Left cardiac atrium (tissue), 4 donors: ENCODE measurements at regions not wholly inside any gene's neighbourhood (a gene's known extent, or its start where the extent isn't known, plus 50 kb on each side); places are given as distances from the start of the nearest gene placed in this dataset.

ENCODE experiments used
- ATAC-seq, 2 donors: fragments of 200-7000 bp; cut with Tn5 transposase; one replicate each; pipeline ENCODE4 v1.9.1; 2020; ENCODE audit warnings: mild to moderate bottlenecking in 2 of 2, moderate library complexity in 2 of 2
- DNase-seq: peaks from one replicate; pipeline ENCODE4 v3.0.0-alpha.2; 2020
- intact Hi-C, 2 donors: fragments of 100-400 bp; cut with DNase I; formaldehyde crosslinking; loops; one replicate each; pipeline versions ENCODE4 v1.14.1 to v1.15.1; 2022 to 2023
- donor health status: DM: no; HTN: yes; CAD: no.
- donor health status: DM: no; HTN: yes; CAD: no; lungs with severe emphysema.
- donor health status: DM: yes; HTN: yes; CAD: no.
- donor health status: Dilated cardiomyopathy.

- DNase-seq (no peak), ATAC-seq (no peak)
- intact Hi-C loops = no loop called here
Observed at GRCh38 chr12:53829130-53829819, 77.5 kb upstream of the CISTR start.

- DNase-seq (no peak), ATAC-seq (no peak)
- intact Hi-C loops = no loop called here
Observed at GRCh38 chr12:53830631-53831030, 78.9 kb upstream of the CISTR start.

GRCh38 chr12:53836119-53836655 is 84.4 kb upstream of the CISTR start:
- intact Hi-C loops = no loop called here
- DNase-seq = no peak
- ATAC-seq = no peak

- DNase-seq = no peak
- no peak for ATAC-seq
- intact Hi-C loops = no loop called here
Observed at GRCh38 chr12:53838978-53839377, 87.2 kb upstream of the CISTR start.

- no peak for DNase-seq
- ATAC-seq = no peak
- intact Hi-C loops = no loop called here
Observed at GRCh38 chr12:53840316-53840715, 88.5 kb upstream of the CISTR start.

- no peak for DNase-seq
- intact Hi-C loops = no loop called here
- no peak for ATAC-seq
Observed at GRCh38 chr12:53842686-53843085, 90.9 kb upstream of the CISTR start.

GRCh38 chr12:53843545-53843944 is 91.8 kb upstream of the CISTR start:
- DNase-seq (no peak), ATAC-seq (no peak)
- intact Hi-C loops = no loop called here

GRCh38 chr12:53844994-53845844 is 93.4 kb upstream of the HOXC13 start:
- DNase-seq (no peak), ATAC-seq (peak in 1 of 2 donors; percentile 84)
- intact Hi-C loops = no loop called here

- intact Hi-C loops = no loop called here
- no peak for ATAC-seq
Observed at GRCh38 chr12:53845932-53846331, 92.7 kb upstream of the HOXC13 start.

GRCh38 chr12:53849113-53849512 is 89.5 kb upstream of the HOXC13 start:
- no peak for DNase-seq

More at GRCh38 chr12:53845932-53846331, 92.7 kb upstream of the HOXC13 start:
- DNase-seq = no peak

GRCh38 chr12:53849656-53850055 is 89.0 kb upstream of the HOXC13 start:
- intact Hi-C loops = no loop called here
- DNase-seq = no peak

More at GRCh38 chr12:53849113-53849512, 89.5 kb upstream of the HOXC13 start:
- intact Hi-C loops = no loop called here
- ATAC-seq = no peak

GRCh38 chr12:53852061-53852460 is 86.6 kb upstream of the HOXC13 start:
- DNase-seq = no peak
- intact Hi-C loops = no loop called here
- ATAC-seq = no peak

More at GRCh38 chr12:53849656-53850055, 89.0 kb upstream of the HOXC13 start:
- no peak for ATAC-seq

- ATAC-seq = no peak
- DNase-seq = no peak
- intact Hi-C loops = no loop called here
Observed at GRCh38 chr12:53852992-53853391, 85.6 kb upstream of the HOXC13 start.

GRCh38 chr12:53854701-53855316 is 83.8 kb upstream of the HOXC13 start:
- ATAC-seq (no peak), DNase-seq (no peak)

GRCh38 chr12:53856132-53856531 is 82.5 kb upstream of the HOXC13 start:
- no peak for ATAC-seq
- intact Hi-C loops = no loop called here
- DNase-seq = no peak

More at GRCh38 chr12:53854701-53855316, 83.8 kb upstream of the HOXC13 start:
- intact Hi-C loops = no loop called here

- intact Hi-C loops = no loop called here
- ATAC-seq = no peak
Observed at GRCh38 chr12:53857666-53858065, 81.0 kb upstream of the HOXC13 start.

GRCh38 chr12:53860426-53861345 is 77.9 kb upstream of the HOXC13 start:
- intact Hi-C loops = no loop called here
- no peak for DNase-seq
- no peak for ATAC-seq

More at GRCh38 chr12:53857666-53858065, 81.0 kb upstream of the HOXC13 start:
- no peak for DNase-seq

- DNase-seq (no peak), ATAC-seq (no peak)
- intact Hi-C loops = no loop called here
Observed at GRCh38 chr12:53862206-53862605, 76.4 kb upstream of the HOXC13 start.

- intact Hi-C loops = no loop called here
- ATAC-seq = no peak
- DNase-seq = no peak
Observed at GRCh38 chr12:53862831-53863230, 75.8 kb upstream of the HOXC13 start.
